Activated naive CD4-positive, alpha-beta T cell treated with Interleukin-2 at 50 U/mL for 16 hours (primary cell): ENCODE measurements at regions not wholly inside any gene's neighbourhood (a gene's known extent, or its start where the extent isn't known, plus 50 kb on each side); places are given as distances from the start of the nearest gene placed in this dataset.
"Not testable (repeated sequence)": the region's sequence is repeated elsewhere in the genome, so short reads cannot be mapped to it uniquely, and the experiment has no call there.

Experiments used
- DNase-seq: peaks from one replicate; pipeline ENCODE4 v3.0.0-alpha.2; 2020

DNA sequence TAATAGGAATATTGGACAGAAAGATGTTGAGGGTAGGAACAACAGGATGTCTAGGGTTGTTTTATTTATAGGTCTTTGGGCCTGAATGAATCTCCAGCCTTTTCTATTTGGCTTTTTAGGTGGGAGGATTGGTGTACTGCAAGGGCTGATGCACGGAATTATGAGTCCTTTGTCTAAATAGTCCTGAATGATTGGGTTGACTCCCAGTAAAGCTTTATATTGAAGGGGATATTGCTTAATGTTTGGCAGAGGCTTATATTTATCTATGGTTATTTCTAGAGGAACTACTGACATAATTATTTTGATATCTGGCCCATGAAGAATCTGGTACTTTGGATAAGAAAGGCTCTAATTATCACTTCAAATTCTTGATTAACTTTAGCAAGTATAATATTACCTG is 253.6 kb upstream of the AVPR1A start:
- no peak for DNase-seq

DNA sequence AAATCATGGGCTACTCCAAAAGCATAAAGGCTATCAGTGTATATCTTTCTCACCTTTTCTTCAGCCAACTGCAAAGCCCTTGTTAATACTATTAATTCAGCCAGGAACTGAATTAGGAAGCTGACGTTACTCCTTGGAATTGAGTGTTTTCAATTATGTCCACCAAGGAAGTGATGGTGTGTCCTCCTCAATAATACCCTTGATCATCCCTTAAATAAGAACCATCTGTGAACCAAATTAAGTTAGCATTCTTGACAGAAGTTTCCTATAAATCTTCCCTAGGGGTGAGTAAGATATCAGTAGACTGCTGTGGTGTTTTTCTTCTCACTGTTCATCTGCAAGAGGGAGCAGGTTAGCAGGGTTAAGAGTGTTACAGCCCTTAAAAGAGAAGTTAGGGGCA is 252.3 kb upstream of the AVPR1A start:
- no peak for DNase-seq

DNA sequence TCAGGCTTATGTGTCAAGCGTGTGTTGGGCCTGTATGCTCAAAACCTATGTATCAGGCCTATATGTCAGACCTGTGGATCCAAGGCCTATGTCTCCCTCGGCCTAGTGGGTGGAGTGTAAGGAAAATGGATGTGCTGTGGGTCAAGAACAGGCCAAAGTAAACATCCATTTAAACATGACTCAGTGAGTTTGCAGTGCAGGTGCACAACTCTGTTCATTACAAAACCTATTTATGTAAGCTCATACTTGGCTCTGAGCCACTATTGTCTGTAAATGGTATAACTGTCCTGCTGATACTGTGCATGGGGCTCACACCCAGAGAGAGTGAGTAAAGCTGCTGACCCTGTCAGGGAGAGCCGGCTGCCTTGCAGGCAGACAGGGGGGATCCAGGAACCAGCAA is 249.7 kb upstream of the AVPR1A start:
- DNase-seq = no peak

DNA sequence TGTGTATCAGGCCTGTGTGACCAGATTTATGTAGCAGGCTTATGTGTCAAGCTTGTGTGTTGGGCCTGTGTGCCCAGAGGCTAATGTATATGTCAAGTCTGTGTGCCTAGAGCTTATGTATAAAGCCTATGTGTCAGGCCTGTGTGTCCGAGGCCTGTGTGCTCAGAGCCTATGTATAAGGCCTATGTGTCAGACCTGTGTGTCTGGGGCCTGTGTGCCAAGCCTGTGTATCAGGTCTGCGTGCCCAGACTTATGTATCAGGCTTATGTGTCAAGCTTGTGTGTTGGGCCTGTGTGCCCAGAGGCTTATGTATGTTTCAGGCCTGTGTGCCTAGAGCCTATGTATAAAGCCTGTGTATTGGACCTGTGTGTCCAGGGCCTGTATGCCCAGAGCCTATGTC is 249.3 kb upstream of the AVPR1A start:
- no peak for DNase-seq

DNA sequence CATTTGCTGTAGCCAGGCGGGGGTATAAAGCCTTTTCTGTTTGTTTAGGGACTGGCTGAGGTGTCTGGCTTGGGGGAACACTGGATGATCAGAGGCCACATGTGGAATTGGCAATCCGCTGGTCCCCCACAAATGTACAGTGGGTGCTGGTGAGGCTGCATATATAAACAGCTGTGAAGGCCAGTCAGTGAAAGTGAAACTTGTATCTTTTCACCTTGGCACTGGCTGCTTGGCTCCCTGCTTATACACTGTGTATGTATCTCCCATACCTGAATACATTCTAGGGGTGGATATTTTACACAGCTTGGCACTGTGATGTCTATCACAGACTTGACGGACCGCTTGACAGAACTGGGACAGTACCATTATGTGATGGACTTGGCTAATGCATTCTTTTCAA is 246.8 kb upstream of the AVPR1A start:
- no peak for DNase-seq

DNA sequence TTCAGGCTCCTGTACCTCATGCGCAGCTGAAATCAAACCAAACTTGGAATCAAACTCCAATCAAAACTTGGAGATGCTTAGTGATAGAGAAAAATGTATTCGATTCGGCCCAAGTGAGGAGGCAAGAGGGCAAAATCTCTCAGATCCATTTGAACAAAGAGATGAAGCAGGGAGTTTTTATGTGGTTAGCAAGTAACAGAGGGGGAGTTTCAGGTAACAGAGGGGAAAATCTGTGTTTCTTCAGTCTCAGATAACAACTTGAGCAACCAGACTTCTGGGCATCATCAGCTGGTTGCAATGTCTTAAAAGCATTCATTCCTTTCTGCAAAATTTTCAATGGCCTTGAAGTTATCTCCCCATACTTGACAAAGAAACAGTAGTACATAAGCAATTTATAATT is 245.1 kb upstream of the AVPR1A start:
- no peak for DNase-seq

DNA sequence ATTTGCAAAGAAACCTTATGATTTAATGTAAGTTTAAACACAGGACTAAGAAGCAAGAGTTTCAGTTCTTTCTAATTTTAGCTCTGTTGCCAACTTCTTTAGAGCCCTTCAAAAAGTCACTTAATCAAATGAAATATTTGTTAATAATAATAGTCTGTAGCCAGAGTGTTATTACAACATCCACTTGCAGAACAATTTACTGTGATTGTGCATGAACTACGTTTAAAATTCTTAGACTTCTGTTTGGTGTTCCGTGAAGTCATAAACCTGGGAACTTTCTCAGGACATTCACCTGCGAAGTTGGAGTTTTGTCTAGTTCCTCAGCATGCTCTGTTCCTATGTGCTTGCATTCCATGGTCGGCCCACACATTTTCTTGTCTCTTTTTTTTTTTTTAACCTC is 244.0 kb upstream of the AVPR1A start:
- no peak for DNase-seq

DNA sequence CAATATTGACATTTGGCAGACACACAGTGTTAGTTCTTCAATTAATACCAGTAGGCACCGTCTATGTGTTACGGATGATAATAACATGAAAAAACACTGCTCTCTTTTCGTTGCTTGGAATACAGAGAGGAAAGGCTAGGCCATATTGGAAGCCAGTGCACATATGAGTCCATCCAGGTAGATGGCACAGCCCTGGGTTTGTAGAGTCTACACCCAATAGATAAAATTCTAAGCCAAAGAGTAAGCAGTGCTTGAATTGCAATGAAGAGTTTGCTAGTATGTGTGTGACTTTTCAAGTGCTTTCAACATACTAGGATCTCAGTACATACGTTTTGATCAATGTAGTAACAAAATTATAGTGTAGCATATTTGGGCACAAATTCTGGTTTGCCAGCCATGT is 243.3 kb upstream of the AVPR1A start:
- DNase-seq = no peak

DNA sequence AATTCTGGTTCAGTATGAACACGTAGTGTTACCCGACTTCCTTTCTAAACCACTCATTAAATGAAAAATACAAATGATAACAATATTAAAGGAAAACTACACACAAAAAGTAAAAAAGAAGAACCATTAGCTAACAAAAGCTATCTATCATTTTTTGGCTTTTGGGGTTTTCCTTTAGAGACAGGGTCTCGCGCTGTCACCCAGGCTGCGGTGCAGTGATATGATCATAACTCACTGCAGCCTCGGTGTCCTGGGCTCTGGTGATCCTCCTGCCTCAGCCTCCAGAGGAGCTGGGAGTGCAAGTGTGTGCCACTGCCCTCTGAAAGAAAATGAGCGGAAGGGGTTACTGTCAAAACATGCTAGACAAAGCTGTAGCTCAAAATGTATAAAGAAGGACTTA is 238.2 kb upstream of the AVPR1A start:
- DNase-seq = no peak

DNA sequence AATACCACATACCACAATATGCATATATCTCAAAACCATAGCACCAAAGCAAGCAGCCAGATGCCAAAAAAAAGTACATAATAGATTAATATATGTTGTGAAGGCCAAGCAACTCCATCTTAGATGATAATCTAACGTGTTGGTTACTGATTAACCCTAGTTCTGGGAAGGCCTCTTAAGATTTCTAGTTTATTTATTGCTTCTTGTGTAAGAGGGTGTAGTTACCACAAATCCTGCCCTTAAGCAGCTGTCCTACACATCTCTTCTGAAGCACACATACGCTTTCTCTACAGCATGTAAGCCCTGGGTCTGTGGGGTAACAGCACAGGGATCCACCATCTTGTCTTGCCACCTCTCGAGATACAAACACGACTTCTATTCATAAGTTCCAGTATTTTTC is 236.8 kb upstream of the AVPR1A start:
- DNase-seq = no peak

DNA sequence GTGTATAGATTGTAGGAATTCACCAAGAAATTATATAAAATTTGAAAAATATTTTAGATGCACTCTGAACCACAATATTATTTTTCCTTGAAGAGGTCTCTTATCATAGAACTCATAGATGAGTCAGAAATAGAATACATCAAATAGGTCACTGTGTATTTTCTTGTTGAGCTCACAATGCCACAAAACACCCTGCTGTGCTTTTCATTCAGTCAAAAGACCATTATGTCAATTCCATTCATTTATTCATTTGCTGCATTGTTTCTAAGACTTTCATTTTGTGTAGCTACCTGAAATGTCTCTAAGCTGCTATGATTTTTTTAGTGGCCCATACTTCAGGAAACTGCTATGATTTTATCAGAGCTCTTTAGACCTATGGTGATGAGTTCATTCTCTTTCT is 231.9 kb upstream of the AVPR1A start:
- DNase-seq = no peak

DNA sequence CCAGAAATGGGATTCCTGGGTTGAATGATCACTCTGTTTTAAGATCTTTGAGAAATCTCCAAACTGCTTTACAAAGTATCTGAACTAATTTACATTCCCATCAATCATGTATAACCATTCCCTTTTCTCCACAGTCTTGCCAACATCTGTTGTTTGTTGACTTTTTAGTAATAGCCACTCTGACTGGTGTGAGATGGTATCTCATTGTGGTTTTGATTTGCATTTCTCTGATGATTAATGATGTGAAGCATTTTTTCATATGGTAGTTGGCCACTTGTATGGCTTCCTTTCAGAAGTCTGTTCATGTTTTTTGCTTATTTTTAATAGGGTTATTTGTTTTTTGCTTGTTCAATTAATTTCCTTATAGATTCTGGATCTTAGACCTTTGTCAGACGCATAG is 211.8 kb upstream of the AVPR1A start:
- no peak for DNase-seq

DNA sequence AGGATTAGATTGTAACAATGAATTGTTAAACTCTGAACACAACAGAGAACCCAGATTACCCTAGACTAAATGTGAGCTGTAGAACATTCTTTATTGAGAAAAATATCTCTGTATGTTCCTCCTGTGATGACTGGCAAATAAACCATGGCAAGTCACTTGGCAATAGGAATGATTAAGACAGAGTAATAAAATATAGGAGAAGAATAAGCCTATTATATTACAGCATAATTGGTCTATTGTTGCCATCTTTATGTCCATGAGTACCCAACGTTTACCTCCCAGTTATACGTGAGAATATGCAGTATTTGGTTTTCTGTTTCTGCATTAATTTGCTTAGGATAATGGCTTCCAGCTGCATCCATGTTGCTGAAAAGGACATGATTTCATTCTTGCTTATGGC is 211.2 kb upstream of the AVPR1A start:
- DNase-seq = no peak

DNA sequence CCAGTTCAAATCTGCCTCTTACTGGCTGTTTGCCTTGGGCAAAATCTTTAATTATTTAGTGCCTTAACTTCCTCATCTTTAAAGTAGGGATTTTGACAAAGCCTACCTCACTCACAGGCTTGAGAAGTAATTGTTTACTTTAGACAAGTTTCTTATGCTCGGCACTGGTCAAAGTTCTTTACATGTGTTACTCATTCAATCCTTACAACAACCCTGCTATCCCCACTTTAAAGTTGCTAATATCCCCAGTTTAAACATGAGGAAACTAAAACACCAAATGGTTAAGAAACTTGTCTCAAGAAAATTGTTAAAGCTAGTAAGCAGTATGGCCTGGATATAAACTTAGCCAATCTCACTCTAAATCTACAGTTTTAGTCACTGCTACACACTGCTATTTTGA is 204.0 kb upstream of the AVPR1A start:
- DNase-seq = no peak

DNA sequence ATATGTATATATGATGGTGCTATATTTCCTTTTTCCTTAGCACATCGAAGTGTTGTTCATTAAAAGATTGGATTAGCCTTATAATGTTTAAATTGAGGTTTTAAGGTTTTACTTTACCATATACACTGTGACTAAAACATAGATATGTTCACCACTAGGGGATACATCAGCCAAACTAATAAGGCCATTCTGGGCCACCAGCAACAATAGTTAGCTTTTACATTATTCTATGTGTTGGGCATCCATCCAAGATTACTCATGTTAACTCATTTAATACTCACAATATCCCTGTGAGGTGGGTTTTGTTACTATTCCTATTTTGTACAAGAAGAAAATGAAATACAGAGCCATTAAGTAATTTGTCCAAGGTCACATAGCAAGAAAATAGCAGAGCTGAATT is 202.6 kb upstream of the AVPR1A start:
- no peak for DNase-seq

DNA sequence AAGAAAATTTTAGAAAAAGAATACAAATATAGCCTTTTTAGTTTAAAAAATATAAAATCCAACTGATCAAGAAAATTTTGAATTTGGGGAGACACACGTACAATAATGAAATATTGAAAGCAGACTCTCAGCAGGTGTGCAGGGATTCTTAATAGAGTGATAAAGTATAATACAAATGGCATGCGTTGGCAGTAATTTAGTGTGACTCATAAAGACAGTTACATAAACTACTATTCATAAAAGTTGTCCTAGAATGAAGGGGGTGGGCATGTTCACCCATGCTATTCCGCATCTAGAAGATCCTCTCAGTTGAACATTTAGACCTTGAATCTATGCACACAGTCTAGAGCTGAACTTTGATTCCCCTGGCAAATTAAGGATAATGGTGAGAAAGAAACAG is 200.4 kb upstream of the AVPR1A start:
- DNase-seq = no peak

DNA sequence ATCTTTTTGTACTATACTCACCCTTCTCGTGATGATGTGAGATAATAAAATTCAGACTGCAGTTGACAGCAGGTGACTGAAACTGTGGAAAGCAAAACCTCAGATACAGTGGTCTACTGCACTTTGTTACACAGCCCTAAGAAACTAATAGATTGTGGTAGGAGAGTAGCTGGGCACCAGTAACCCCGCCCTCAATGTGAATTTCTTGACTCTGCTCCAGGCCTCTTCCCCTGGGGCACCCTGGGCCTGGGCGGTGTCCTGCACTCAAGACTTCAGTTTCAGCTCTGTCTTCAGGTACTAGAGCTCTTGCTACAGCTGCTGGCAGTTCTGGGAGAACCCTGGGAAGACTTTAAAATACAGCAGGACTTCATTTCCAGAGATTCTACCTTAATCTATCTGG is 197.6 kb upstream of the AVPR1A start:
- no peak for DNase-seq

DNA sequence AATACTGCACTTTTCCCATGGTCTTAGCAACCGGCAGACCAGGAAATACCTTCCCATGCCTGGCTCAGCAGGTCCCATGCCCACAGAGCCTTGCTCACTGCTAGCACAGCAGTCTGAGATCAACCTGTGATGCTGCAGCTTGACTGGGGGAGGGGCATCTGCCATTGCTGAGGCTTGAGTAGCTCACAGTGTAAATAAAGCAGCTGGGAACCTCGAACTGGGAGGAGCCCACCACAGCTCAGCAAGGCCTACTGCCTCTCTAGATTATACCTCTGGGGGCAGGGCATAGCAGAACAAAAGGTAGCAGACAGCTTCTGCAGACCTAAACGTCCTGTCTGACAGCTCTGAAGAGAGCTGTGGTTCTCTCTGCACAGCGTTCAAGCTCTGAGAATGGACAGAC is 186.2 kb upstream of the AVPR1A start:
- not testable (repeated sequence) for DNase-seq

DNA sequence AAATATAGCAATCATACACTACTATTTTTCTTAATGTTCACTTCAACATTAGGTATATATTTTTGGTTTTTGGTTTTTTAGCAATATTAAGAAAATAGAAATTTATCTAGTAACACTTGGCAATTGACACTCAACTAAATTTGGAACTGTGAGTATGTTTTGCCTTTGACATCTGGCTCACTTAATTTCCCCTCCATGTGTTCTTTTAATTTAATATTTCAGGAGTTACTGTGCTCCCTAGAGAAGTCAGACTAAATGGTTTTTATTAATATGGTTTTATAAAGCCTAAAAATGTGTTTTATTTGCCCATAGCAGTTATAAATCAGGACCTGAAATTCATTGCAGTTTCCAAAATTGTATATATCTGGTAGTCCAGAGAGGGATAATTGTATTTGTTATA is 175.3 kb upstream of the AVPR1A start:
- no peak for DNase-seq

DNA sequence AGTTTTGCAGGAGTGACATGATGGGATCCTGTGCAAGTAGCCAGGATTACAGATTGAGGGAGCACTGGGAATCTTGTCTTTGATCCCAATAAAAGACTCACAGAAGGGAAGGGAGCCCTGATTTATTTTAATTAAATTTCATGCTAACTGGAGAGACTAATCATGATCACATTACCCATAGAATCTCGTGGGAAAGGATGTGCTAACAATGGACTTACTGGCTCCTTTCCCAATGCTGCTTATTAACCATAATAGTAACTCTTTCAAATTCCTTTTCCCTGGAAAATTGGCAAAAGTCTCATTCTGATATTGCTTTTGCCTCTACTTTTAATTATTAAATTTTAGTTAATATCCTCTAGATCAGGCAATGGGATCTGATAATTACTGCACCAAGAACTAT is 174.8 kb upstream of the AVPR1A start:
- no peak for DNase-seq

DNA sequence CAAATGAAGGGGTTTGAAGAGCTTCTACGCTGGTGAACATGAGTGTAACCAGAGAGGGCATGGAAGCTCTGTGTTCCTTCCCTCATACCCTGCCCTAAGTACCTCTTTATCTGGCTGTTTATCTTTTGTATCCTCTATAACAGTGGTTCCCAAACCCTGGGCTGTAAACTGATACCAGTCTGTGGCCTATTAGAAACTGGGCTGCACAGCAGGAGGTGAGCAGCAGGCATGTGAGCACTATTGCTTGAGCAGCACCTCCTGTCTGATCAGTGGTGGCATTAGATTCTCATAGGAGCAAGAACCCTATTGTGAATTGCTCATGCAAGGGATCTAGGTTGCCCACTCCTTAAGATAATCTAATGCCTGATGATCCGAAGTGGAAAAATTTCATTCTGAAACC is 172.9 kb upstream of the AVPR1A start:
- no peak for DNase-seq

DNA sequence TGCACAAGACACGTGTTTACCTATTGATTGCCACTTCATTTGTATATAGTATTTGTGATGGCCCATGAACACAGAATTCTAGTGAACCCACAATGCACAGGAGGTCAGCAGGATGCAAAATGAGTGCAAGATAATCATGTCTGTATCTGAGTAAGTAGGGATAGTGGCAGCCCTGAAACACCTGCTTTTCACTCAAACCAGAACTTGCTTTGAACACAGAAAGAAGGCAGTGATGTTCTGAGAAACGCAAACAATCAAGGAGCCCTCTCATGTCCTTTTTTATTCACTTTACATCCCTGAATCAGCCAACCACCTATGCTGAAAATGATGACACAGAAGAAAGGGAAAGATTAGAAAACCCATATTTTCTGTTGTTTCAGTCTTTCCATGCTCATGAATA is 170.4 kb upstream of the AVPR1A start:
- no peak for DNase-seq

DNA sequence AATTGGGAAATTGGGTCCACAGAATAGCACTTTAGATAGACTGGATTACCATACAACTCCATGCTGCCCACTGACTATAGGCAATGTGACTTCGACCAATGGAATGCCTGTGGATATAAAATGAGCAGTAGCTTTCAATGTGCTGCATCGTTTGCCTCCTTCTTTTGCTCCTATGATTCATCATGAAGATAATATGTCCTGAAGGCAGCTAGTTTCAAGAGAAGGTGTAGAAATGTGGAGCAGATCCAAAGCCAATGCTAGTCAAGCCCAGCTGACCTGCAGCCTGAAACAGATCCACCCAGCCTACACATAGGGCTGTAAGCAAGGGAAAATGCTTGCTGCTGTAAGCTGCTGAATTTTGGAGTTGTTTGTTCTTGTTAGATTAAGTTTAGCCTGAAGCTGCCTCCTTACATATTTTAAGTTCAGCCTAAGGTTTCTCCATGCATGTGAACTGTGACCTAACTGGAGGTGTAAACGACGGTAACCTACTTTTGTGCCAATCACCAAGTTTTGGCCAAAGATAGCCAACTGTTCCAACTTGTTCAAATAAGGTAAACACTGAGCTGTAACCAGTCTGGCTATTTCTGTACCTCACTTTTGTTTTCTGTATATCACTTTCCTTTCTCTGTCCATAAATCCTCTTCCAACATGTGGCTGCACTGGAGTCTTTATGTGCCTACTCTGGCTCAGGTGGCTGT is 169.1 kb upstream of the AVPR1A start:
- DNase-seq = no peak

DNA sequence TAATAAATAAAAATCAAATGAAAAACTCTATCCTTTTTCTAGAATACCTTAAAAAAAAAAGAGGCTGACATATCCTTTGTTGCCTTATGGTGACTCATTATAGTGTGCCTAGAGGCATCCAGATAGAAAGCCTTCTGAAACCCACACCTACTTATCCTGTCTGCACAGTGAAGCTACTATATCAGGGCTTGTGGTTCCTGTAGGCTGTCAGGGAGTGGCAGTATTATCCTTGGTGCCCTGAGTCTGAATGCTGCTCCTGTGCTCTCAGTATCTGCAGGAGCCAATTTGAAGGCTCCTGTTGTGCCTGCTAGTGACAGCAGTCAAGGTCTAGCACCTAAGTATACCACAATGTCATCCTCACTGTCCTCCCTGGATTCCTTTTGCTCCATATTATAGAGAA is 168.4 kb upstream of the AVPR1A start:
- no peak for DNase-seq

DNA sequence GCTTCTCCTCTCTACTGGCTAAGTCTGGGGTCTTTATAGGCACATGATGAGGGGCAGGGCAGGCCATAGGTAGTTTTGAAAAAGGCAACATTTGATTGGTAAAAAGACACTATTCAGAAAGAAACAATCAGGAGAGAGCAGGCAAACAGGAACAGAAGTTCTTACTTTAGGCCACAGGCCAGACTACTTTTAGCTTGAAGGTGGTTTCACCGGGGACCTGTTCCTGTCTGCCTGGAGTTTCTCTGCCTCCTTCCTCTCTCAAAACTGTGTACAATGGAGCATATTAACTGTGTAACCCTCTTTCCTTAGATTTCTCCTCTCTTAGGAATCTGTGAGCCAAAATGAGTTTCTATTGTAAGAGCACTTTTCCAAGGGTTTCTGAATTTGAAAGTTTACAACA is 167.9 kb upstream of the AVPR1A start:
- DNase-seq = no peak

DNA sequence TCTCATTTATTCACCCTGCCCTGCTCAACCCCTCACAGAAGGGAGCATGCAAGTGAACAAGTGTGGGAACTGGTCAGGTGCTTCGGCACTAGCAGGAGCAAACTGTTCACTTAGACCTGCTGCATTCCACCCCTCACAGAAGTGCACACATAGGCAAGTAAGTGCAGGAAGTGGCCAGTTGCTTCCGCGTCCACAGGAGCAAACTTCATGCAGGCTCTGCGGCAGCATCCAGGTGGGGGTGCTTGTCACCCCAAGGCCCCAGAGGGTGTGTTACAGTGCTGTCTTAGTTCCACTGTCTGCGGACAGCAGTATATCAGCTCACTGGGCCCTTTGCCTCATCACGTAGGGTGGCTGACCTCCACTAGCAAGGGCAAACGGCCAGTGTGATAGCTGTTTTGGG is 167.3 kb upstream of the AVPR1A start:
- DNase-seq = no peak
